Mesothelial cell of epicardium (in vitro differentiated cells): ENCODE measurements at regions not wholly inside any gene's neighbourhood (a gene's known extent, or its start where the extent isn't known, plus 50 kb on each side); places are given as distances from the start of the nearest gene placed in this dataset.
"Not testable (repeated sequence)": the region's sequence is repeated elsewhere in the genome, so short reads cannot be mapped to it uniquely, and the experiment has no call there.

Experiments
- DNase-seq, 2 experiments: peaks; one replicate each; pipeline ENCODE4 v3.0.0; 2021; ENCODE audit warnings: low spot score in 2 of 2; ENCODE audit not compliant: unreplicated experiment in 2 of 2
- H3K27ac Mint-ChIP-seq: 2 replicates; pipeline ENCODE4 v1.8.0; 2021; ENCODE audit warnings: mixed read lengths
- H3K27me3 Mint-ChIP-seq: 2 replicates; pipeline ENCODE4 v1.8.0; 2021; ENCODE audit warnings: low read depth, mixed read lengths
- H3K36me3 Mint-ChIP-seq: 2 replicates; pipeline ENCODE4 v1.8.0; 2021; ENCODE audit warnings: mixed read lengths
- H3K4me1 Mint-ChIP-seq: 2 replicates; pipeline ENCODE4 v1.8.0; 2021; ENCODE audit warnings: mixed read lengths
- H3K4me3 Mint-ChIP-seq: 2 replicates; pipeline ENCODE4 v1.8.0; 2021; ENCODE audit warnings: mild to moderate bottlenecking, moderate library complexity, mixed read lengths
- H3K9me3 Mint-ChIP-seq: 2 replicates; pipeline ENCODE4 v1.8.0; 2021; ENCODE audit warnings: mixed read lengths
- TF ChIP-seq, protein P1 (sequence below): fragments of 200-600 bp; sonication (generic); IDR thresholded peaks from one replicate; pipeline ENCODE4 v1.5.0; 2021; ENCODE audit warnings: antibody characterized with exemption; ENCODE audit not compliant: unreplicated experiment

DNA sequence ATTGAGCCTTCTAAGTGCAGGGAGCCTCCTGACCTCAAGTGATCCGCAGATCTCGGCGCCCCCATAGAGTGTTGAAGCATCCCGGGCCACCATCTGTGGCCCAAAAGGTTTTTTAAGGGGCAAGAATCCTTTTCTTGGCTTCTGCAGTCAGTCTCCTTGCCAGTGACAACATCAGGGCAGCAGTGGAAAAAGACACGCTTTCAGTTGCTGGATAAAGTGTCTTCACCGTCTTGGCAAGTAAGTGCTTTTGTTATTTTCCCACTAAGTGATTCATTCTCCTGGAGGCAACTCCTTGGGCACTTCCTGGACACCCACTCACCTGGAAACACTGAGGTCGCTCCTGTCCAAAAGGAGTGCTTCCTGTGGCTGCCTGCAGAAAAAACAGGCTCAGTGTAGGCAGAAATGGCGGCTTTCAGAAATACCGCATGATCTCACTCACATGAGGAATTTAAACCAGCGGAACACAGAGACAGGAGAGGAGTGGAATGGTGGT, 71.7 kb upstream of the ABHD2 start:
- Mint-ChIP-seq H3K9me3 (peaks cover 23% of the 10 kb centered on the region), H3K27ac (no peak overlapping the region), H3K4me3 (no peak overlapping the region), H3K36me3 (peaks cover 2% of the 10 kb centered on the region), H3K27me3 (peaks cover 21% of the 10 kb centered on the region), H3K4me1 (peaks cover 10% of the 10 kb centered on the region)
- DNase-seq = no peak
- TF ChIP-seq, protein P1, sequence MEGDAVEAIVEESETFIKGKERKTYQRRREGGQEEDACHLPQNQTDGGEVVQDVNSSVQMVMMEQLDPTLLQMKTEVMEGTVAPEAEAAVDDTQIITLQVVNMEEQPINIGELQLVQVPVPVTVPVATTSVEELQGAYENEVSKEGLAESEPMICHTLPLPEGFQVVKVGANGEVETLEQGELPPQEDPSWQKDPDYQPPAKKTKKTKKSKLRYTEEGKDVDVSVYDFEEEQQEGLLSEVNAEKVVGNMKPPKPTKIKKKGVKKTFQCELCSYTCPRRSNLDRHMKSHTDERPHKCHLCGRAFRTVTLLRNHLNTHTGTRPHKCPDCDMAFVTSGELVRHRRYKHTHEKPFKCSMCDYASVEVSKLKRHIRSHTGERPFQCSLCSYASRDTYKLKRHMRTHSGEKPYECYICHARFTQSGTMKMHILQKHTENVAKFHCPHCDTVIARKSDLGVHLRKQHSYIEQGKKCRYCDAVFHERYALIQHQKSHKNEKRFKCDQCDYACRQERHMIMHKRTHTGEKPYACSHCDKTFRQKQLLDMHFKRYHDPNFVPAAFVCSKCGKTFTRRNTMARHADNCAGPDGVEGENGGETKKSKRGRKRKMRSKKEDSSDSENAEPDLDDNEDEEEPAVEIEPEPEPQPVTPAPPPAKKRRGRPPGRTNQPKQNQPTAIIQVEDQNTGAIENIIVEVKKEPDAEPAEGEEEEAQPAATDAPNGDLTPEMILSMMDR = no peak

DNA sequence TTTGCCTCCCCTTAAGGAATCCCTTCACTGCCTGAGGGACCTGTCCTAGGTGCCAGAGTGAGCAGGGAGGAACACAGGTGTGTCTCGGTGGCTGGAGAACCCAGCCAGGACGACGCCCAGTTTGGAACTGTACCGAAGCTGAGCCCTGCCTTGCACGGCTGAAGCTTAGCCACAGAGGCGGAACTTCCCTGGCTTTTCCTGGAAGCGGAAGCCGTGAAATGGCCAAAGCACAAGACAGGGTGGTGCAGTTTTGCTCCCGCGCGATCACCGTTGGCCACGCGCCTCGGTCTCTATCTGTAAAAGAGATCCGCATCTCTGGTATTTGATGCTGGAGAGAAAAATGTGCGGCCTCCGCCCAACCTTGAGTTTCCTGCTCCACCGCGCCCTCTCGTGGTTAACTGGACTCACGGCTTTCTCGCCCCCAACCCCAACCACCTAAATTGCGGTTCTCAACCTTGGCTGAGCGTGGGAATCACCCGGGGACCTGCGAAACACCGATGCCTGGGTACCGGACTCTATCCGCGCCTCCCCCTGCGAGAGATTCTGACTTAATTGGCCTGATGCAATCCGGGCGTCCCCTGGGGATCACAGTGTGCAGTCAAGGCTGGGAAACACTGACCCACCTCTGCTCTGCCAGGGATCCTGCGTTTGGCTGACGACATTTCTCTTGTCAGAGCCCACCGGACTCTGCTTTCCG, 70.7 kb upstream of the ABHD2 start:
- peak overlapping the region; percentile 49 for H3K4me3 Mint-ChIP-seq
- peaks cover 21% of the 10 kb centered on the region for H3K27me3 Mint-ChIP-seq
- peaks cover 2% of the 10 kb centered on the region for H3K36me3 Mint-ChIP-seq
- TF ChIP-seq, protein P1 = peak; percentile 82
- peaks cover 10% of the 10 kb centered on the region for H3K4me1 Mint-ChIP-seq
- peak overlapping the region; percentile 16 for H3K27ac Mint-ChIP-seq
- peak; percentile 64 to 92 for DNase-seq
- H3K9me3 Mint-ChIP-seq = peaks cover 20% of the 10 kb centered on the region

DNA sequence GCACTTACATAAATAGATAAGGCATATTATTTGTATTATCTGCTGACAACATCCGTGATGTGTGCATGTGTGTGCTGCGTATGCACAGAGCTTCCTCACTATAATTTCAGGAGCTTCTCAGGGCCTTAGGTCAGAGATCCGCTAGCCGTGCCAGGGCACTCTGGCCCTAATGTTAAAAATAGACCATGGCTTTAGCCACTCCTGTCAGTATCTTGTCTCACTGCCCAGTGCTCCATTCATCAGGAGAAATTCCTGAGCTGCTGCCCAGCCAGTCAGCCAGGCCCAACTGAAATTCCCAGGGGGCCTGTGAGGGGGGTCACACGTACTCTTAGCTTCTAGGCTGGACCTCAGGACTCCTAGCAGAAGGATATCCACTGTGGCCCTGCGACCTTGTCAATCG, 70.0 kb upstream of the ABHD2 start:
- peaks cover 10% of the 10 kb centered on the region for H3K4me1 Mint-ChIP-seq
- TF ChIP-seq, protein P1 = no peak
- H3K4me3 Mint-ChIP-seq = no peak overlapping the region
- H3K9me3 Mint-ChIP-seq = peaks cover 16% of the 10 kb centered on the region
- peaks cover 21% of the 10 kb centered on the region for H3K27me3 Mint-ChIP-seq
- DNase-seq = no peak
- H3K27ac Mint-ChIP-seq = no peak overlapping the region
- peaks cover 2% of the 10 kb centered on the region for H3K36me3 Mint-ChIP-seq

DNA sequence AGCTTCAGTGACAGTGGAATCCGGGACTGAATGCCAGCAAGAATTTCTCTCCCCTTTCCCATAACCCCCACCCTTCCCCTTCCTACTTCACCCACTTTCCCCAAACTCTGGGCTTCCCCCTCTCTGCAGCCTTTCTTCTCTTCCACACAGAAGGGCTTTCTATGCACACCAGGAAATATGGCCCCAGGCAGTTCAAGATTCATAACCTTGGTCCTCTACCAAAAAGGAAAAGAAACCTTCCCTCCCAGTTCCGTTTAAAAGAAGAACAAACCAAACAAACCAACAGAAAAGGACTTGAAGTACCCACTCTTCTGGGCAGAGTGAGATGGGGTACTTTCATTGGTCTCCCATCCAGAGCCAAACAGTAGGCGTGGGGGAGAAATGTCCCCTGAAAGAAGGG, 68.8 kb upstream of the ABHD2 start:
- no peak overlapping the region for H3K27ac Mint-ChIP-seq

DNA sequence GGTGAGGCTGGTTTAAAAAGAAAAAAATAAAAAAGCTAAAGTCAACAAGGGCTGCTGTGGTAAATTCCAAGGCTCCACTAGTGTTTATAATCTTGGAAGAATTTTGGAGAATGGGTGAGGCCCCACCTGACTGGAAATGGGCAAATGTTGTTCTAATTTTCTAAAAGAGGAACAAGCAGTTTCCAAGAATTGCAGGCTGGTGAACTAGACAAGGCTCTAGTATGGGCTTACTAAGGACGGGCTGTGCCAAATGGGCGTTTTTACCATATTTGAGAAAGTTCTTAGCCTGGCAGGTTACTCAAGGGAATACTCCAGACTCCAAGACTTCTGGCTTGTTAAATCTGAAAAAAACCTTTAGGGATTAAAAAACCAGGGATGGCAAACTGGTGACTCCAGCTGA, 67.0 kb upstream of the ABHD2 start:
- Mint-ChIP-seq H3K4me1 (peaks cover 10% of the 10 kb centered on the region), H3K27me3 (peaks cover 14% of the 10 kb centered on the region), H3K27ac (no peak overlapping the region), H3K4me3 (no peak overlapping the region), H3K9me3 (peaks cover 13% of the 10 kb centered on the region), H3K36me3 (peaks cover 3% of the 10 kb centered on the region)
- TF ChIP-seq, protein P1 = no peak
- DNase-seq = no peak

More for the DNA sequence above, 68.8 kb upstream of the ABHD2 start:
- peaks cover 2% of the 10 kb centered on the region for H3K36me3 Mint-ChIP-seq
- H3K27me3 Mint-ChIP-seq = peaks cover 21% of the 10 kb centered on the region
- H3K4me1 Mint-ChIP-seq = peaks cover 10% of the 10 kb centered on the region
- DNase-seq = no peak
- H3K4me3 Mint-ChIP-seq = no peak overlapping the region
- peaks cover 15% of the 10 kb centered on the region for H3K9me3 Mint-ChIP-seq
- TF ChIP-seq, protein P1 = no peak

DNA sequence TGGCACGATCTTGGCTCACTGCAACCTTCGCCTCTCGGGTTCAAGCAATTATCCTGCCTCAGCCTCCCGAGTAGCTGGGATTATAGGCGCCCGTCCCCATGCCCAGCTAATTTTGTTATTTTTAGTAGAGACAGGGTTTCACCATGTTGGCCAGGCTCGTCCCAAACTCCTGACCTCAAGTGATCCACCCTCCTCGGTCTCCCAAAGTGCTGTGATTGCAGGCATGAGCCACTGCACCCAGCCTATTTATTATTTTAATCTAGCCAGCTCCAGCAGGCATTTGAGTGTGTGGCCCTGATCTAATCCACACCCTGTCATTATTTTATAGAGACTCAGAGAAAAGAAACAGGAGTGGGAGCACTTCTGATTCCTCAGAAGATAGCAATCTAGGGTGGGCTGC, 66.4 kb upstream of the ABHD2 start:
- not testable (repeated sequence) for H3K27me3 Mint-ChIP-seq, H3K36me3 Mint-ChIP-seq, DNase-seq, H3K27ac Mint-ChIP-seq, H3K4me1 Mint-ChIP-seq, H3K4me3 Mint-ChIP-seq
- H3K9me3 Mint-ChIP-seq = peaks cover 15% of the 10 kb centered on the region
